ENCODE measurements at regions not wholly inside any gene's neighbourhood (a gene's known extent, or its start where the extent isn't known, plus 50 kb on each side); places are given as distances from the start of the nearest gene placed in this dataset.

DNA sequence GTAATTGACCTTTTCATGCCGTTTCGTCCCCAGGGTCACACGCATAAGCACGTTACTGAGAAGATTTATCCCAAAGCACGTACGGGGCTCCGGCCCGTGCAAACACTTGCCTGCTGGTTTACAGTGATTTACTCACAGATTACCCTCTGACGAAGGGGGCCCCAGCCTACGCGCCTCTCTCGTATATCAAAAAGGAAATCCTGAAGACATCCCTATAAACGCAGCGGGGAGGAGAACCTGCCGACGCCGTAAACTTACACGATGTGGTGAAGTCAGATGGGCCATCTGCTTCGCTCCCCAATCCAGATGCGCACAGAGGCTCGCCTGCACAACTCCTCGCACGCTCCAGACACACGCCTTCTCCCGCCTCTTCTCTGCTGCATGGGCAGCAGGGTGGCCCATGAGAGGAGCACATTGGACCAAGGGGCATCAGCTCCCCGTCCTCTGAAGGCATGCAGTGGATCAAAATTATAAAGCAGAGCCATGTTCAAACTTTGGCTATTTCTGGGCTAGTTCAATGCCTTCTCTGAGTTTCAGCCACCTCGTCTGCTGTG, 123.6 kb downstream of the MN1 start:
- DNase-seq, result no peak

DNA sequence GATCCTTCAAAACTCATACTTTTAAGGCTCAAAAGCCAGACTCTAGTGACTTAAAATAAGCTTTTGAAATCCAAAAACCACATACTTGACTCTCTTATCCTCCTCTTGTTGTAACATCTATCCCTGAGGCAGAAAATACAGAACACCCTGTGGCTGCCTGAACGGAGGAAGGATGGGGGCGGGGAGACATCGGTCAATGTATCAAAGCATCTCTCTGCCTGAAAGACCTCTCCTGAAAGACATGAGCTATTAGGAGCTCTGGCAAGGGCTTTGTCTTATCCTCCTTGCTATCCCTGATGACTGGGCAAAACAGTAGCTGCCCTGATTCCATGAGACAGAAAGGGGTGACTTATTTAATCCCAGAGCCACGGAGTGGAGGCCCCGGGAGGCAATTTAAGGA, 122.4 kb downstream of the MN1 start:
- no peak for DNase-seq

- DNase-seq, result no peak
Measured at GRCh38 chr22:27679693-27680488, 121.7 kb downstream of the MN1 start.

- no peak for DNase-seq
Measured at GRCh38 chr22:27680636-27681035, 120.9 kb downstream of the MN1 start.

- DNase-seq, result no peak
Measured at GRCh38 chr22:27681037-27681436, 120.5 kb downstream of the MN1 start.

DNA sequence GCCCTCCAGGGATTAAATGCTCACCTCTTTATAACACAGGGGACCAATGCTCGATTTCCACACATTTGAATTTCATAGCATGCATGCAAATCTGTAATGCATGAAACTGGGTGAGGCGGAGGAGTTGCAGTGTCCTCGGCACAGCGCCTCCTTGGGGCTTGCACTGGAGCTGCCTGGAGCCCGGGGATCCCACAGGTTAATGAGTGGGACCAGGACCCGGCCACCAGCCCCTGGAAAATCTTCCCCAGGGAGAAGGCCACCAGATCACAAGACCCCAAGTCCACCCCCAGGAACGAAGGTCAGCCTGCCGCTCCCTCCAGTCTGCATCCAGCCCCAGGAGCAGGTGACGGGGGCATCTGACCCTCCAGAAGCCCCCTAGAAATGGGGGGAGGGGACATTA, 119.1 kb downstream of the MN1 start:
- no peak for DNase-seq

DNA sequence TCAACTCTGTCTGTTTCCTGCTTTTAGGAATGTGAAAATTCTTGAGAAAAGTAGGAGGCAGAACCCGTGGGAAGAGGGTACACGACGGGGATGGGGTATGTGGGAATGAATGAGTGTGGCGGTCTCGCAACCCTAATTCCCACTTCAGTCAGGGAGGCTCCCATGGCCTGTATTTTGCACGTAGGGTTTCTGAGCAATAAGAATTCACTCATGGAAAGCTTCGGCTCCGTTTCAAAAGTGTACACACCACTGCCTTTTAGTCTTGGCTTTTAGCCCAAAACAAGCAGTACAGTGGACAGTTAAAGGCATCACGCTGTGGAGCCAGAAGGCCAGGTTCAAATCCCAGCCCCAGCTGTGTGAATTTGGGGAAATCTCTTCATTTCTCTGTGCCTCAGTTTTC, 116.7 kb downstream of the MN1 start:
- no peak for DNase-seq

DNA sequence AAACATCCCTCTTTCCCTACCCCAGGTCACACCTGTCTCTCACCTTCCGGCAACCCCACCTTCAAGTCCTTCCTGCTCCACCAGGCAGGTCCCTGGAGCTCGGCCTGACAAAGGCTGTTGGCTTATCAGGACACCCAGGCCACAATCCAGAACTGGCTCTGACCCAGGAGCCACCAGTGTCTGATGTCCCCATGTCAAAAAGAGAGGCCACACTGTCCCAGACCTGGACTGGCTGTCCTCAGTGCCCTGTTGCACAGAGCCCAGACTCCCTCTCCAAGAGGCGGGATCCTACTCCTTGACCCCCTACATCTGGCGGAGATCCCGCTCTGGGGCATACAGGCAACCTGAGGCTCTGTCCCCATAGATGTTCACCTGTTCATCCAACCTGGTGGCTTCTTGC, 116.0 kb downstream of the MN1 start:
- no peak for DNase-seq

DNA sequence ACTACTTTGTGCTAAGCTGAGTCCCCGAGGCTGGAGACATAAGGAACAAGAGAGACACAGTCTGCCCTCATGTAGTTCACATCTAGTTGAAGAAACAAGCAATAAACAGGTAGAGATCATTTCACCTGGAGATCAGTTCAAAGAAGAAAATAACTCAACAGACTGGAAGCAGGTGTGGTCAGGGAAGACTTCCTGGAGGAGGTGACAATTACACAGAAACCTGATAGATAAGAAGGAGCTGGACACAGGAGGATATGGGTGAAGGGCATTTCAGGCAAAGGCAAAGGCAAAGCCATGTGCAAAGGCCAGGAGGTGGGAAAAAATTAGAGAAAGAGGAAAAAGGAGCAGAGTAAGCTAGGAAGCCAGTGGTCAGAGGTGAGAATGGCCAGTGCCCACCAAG, 115.6 kb downstream of the MN1 start:
- DNase-seq, result no peak

DNA sequence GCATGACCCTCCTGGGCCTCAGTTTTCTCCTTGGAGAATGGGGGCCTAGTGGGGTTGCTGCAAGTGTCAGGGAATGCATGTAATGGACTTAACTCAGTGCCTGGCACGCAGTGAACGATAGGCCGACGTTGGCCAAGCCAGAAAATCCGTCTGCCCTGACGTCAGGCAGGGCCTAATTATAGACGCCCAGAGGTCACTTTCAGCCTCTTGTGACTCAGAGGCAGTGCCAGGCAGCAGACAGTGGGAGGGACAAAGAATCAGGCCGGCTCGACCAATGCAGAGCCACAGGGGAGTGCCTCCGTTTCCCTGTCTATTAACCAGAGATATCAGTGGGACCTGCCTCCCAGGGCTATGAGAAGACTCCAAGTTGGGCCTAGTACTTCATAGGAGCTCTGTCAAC, 115.0 kb downstream of the MN1 start:
- no peak for DNase-seq

GRCh38 chr22:27687984-27688545, 113.5 kb downstream of the MN1 start:
- no peak for DNase-seq

DNA sequence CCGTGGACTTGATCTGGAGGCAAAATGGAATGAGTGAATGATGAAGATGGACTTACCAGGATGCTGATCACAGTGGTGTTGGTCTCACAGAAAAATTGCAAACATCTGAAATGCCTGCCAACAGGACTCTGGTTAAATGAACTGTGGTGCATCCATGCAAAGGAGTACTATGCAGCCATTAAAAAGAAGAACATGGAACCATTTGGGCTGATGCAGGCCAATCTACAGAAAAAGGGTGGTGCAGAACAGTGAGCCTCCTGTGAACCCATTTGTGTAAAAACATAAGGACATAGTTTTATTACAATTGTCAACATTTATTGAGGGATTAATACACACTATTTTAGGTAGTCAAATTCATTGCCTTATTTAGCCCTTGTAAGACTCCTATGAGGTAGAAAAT, 111.9 kb downstream of the MN1 start:
- no peak for DNase-seq

- no peak for DNase-seq
Measured at GRCh38 chr22:27690599-27690998, 111.0 kb downstream of the MN1 start.

- DNase-seq, result no peak
Measured at GRCh38 chr22:27692243-27692642, 109.3 kb downstream of the MN1 start.

GRCh38 chr22:27695925-27696324, 105.6 kb downstream of the MN1 start:
- no peak for DNase-seq

DNA sequence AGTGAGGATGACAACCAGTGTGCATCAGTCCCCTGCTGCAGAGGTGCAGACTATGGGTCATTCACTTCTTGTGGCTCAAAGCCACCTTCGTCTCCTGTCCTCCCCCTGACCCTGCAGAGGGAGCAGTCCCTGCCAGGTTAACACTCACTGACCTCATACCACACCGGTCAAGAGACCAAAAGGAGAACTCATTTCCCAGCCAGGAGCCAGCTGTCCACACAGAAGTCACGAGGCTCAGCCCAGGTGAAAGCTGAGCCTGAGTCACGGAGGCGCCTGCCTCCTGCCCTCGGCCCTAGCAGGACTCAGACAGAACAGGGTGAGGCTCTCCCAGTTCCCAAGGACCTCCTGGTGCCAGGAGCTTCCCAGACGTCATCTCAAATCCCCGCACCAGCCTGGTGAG, 103.7 kb downstream of the MN1 start:
- no peak for DNase-seq

Data from T-helper 2 cell (primary cell).